Activated CD8-positive, alpha-beta memory T cell treated with anti-CD3 and anti-CD28 coated beads, Interleukin-2, amount 50 U/mL, for 48 hours (primary cell): ENCODE measurements at regions not wholly inside any gene's neighbourhood (a gene's known extent, or its start where the extent isn't known, plus 50 kb on each side); places are given as distances from the start of the nearest gene placed in this dataset.
"Not testable (repeated sequence)": the region's sequence is repeated elsewhere in the genome, so short reads cannot be mapped to it uniquely, and the experiment has no call there.

Source experiments
- DNase-seq: peaks from one replicate; pipeline ENCODE4 v3.0.0-alpha.2; 2020

- no peak for DNase-seq
Observed at GRCh38 chr4:117821834-117822233, 212.5 kb upstream of the NDST3 start.

GRCh38 chr4:117823388-117823787 is 210.9 kb upstream of the NDST3 start:
- DNase-seq, result no peak

DNA sequence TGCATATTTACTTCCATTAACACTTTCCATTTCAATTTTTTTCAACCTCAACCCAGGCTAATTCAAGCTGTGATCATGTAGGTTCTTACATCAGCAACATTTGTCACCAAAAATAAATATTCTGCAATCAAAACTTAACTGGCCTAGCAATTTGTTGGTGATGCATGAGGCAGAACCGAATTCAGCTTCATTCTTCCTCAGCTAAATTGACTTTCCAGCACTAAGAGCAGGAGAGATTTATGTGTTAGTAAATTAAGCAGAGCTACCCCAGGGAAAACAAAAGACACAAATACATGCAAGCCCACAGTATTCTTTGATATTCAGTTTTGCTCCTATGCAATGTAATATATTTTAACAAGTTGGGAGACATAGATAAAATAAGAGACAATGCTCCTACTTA is 208.7 kb upstream of the NDST3 start:
- DNase-seq, result no peak

DNA sequence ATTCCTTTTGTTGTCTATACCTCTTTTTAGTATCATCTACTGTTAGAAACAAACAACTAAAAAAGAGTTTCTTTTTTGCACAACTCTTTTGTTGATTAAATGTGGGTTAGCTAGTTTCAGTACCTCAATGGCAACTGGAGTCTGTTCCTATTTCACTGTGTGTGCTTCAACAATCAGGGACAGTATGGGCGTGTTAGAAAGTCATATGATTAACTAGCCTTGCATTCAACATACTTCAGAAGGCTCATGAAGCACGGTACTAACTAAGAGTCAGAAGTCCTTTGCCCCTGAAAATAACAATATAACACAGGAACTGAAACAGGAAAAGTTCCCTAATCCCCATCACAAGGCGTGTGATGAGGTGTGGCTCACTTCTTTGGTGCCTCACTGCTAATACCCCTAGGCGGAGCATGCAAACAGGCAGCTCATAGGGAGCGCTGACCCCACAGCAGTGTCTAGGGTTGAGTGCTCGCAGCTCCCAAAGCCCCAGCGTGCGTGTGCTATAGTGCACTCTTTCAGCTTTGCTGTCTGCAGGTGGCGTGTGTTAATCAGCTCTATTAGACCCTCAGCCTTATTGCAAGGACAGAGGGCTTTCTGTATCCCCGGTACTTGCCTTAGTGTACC is 203.1 kb upstream of the NDST3 start:
- no peak for DNase-seq

GRCh38 chr4:117835566-117835965 is 198.7 kb upstream of the NDST3 start:
- no peak for DNase-seq

- DNase-seq, result no peak
Observed at GRCh38 chr4:117844594-117844993, 189.7 kb upstream of the NDST3 start.

DNA sequence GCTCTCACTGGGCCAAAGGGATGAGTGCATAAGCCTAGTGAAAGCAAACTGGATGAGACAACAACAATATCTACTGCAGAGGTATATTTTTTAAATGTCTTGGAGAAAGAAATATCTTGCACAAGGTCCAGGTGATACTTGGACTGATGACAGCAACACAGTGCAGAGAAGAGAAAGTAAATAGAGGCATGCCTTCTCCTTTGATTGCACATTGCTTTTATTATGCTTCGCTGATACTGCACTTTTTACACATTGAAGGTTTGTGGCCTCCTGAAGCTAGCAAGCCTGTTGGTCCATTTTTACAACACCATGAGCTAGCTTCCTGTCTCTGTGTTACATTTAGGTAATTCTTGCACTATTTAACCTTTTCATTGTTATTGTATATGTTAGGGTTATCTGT is 189.0 kb upstream of the NDST3 start:
- DNase-seq, result no peak

GRCh38 chr4:117847849-117848248 is 186.4 kb upstream of the NDST3 start:
- no peak for DNase-seq

DNA sequence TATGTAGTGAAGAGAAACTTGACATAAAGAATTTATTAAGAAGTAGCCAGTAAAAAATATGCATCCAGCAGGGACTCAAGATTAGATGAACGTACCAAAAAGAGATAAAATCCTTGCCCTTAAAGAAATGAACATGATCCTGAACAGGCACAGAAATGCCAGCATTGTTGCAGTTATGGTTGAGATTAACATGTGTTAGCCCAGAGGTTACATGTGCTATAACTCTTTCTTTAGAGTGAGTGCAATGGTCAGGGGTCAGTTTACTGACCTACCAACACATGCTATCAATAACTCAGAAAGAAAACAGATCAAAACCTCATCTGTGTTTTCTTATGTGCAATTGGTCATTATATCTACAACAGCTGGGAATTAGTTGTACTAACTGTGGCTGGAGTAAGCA is 166.1 kb upstream of the NDST3 start:
- no peak for DNase-seq

- no peak for DNase-seq
Observed at GRCh38 chr4:117873779-117874178, 160.5 kb upstream of the NDST3 start.

DNA sequence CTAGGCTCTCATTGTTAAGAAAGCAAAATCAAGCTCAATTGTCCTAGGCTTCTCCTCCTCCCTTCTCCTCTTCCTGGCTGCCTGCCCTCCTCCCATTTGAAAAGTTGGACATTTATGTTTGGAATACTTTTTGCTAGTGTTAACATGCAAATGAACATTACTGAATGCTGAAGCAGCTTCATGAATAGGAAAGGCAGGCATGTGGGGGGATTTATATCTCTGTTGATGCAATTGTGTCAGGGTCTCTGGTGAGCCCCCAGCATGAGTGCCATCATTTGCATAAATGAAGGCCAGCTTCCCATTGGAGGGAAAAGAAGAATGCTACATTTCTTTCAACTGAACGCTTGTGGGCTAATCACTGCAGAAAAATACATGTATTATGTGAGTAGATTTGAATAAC is 160.1 kb upstream of the NDST3 start:
- no peak for DNase-seq

DNA sequence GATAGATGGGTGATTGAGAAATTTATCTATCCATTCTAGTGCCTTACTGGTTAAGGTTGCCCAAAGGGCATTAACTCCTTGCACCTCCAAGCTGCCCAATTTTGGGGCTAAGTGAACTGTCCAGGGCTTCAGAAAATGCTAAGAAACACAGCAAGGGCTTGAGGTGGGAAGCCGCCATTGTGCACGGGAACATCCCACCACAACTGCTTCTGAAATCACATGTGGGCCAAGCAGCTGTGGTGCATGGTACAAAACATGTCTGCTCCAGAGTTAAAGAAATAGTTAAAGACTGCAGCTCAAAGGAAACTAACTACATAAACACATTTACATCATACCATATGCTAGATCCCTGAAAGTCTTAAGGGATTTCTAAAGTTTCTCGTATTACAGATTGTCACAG is 144.3 kb upstream of the NDST3 start:
- no peak for DNase-seq

GRCh38 chr4:117893207-117893606 is 141.1 kb upstream of the NDST3 start:
- no peak for DNase-seq

GRCh38 chr4:117898496-117898895 is 135.8 kb upstream of the NDST3 start:
- no peak for DNase-seq

- DNase-seq, result no peak
Observed at GRCh38 chr4:117900832-117901231, 133.5 kb upstream of the NDST3 start.

GRCh38 chr4:117907646-117908045 is 126.6 kb upstream of the NDST3 start:
- DNase-seq, result no peak

- DNase-seq, result no peak
Observed at GRCh38 chr4:117908306-117909207, 125.7 kb upstream of the NDST3 start.

DNA sequence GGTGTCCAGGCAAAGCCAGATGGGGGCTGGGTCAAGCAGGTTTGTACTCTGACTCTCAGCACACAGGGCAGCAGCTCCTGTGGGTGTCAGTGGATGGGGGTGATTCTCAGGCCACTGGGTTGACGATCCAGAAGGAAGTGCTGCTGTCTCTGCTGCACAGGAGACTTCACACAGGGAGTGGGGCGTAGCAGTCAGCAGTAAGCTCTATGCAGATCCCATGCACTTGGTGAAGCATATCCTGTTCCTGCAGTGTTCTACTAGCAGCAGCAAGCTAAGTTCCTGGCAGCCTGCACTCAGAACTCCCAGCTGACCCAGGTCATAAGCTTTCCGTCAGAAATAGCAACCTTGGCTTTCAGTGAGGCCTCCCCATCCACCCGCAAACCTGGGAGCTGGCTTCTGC is 117.6 kb upstream of the NDST3 start:
- DNase-seq, result no peak

GRCh38 chr4:117922311-117922710 is 112.0 kb upstream of the NDST3 start:
- DNase-seq, result not testable (repeated sequence)

DNA sequence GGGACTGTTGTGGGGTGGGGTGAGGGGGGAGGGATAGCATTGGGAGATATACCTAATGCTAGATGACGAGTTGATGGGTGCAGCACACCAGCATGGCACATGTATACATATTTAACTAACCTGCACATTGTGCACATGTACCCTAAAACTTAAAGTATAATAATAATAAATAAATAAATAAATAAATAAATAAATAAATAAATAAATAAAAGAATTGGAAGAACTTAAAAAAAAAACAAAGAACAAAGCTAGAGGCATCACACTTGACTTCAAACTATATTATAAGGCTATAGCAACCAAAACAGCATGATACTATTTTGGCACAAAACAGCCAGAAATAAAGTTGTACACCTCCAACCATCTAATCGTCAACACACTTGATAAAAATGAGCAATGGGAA is 106.5 kb upstream of the NDST3 start:
- not testable (repeated sequence) for DNase-seq

- DNase-seq, result no peak
Observed at GRCh38 chr4:117941611-117942010, 92.7 kb upstream of the NDST3 start.

GRCh38 chr4:117949621-117950020 is 84.7 kb upstream of the NDST3 start:
- no peak for DNase-seq

DNA sequence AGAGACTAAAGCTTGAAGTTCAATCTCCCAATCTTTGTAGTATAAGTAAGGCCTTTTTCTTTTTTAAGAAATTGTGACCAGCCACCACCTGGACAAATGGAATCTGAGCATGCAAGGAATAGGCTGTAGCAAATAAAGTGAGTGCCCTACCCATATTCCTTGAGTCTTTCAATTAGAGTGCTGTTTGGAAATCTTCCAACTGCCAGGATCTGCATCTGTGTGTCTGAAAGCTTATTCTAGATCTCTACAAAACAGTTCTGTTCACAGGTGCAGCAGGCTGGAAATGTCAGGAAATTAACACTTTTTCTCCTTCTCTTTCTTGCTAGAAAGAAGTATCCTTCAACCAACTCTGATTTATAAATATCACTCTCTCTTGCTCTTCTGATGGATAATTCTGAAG is 76.7 kb upstream of the NDST3 start:
- no peak for DNase-seq

DNA sequence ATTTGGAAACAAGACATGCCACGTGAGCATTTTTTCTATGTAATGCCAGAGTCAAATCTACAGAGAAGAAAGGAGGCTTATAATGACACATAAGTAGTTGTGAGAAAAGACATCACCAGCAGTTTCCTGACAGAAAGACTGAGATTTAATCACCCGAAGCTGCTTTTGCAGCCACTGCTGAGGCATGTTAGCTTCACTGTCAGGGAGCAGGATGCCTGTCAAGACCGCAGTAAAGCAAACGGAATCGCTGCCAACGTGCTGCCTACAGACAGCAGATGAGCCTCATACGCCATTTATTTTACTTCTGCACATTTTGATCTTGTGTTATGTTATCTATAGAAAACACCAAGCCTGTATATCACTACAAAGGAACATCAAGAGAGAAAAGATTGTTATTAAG is 68.7 kb upstream of the NDST3 start:
- no peak for DNase-seq

- DNase-seq, result no peak
Observed at GRCh38 chr4:117968606-117969005, 65.7 kb upstream of the NDST3 start.
